ENCODE measurements at regions not wholly inside any gene's neighbourhood (a gene's known extent, or its start where the extent isn't known, plus 50 kb on each side); places are given as distances from the start of the nearest gene placed in this dataset.

DNA sequence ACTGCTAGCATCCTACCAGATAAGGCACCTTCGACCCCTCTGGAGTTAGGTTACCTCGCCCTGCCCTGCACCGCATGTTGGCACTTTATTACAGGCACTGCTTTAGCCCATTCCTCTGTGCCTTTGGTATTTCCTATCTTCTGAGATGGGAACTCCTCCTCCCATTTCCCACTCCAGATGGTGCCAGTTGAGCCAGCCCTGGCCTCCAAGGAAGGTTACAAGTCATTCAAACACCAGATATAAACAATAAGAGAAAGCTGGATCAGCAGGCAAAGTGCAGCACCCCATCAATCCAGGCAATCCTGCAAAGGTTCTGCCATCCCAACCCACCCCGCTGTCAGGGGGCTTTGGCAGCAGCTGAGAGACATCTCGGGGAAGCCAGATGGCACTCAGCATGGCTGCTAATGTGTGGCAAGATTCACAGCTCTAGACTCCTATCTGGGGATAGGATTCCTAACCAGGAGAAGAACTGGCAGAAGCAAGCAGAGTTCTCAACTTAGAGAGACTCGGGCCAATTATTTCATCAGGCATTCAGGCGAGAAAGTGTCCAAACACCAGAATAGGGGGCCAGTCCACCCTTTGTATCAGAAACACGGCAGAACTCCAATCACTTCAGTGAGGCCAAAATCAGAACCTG is 113.0 kb downstream of the COPRS start:
- CTCF ChIA-PET (ENCODE audit: low intra/inter-chr PET ratio): no interaction called here
- H2AFZ ChIP-seq (ENCODE audit: low read depth, low read length): no peak overlapping the region

GRCh38 chr17:31744511-31744951 is 114.5 kb downstream of the COPRS start:
- in situ Hi-C loops (cut with MboI) (no loop called here), intact Hi-C loops (cut with micrococcal nuclease) (no loop called here)
- no TSS peak for BruUV-seq (replicated peaks)
- no peak overlapping the region for H3K4me2 ChIP-seq (ENCODE audit: insufficient read depth, low read length)
- no peaks in the 10 kb centered on the region for H3K9me3 ChIP-seq (replicated peaks; ENCODE audit: control insufficient read depth, insufficient read depth, low read depth, low read length)
- no peak overlapping the region for H3K4me3 ChIP-seq
- H4K20me1 ChIP-seq (replicated peaks; ENCODE audit: control insufficient read depth, insufficient read depth, low read length): no peaks in the 10 kb centered on the region; the same call in 1 of the 2 replicates
- H3K27ac ChIP-seq (ENCODE audit: extremely low read depth, low read depth, low read length): no peak overlapping the region
- no peak overlapping the region for H3K9ac ChIP-seq (ENCODE audit: insufficient read depth in 1 of 2, low read depth in 2 of 2, low read length in 2 of 2)
- H3K27me3 ChIP-seq (ENCODE audit: control insufficient read depth in 2 of 2, insufficient read depth in 2 of 2, low read length in 2 of 2): peaks cover 8 to 24% of the 10 kb centered on the region in 2 experiments; a peak in 4 of 5 replicates
- no peak overlapping the region for H2AFZ ChIP-seq (ENCODE audit: low read depth, low read length)
- no peaks in the 10 kb centered on the region for H3K9me1 ChIP-seq (ENCODE audit: control insufficient read depth, insufficient read depth, low read length)
- WGBS (ENCODE audit: insufficient coverage, low coverage, missing lambda C conversion rate): 0% methylated on average over 3 of the region's 3 CpGs
- ChIA-PET POLR2A (no interaction called here), CTCF (ENCODE audit: low intra/inter-chr PET ratio) (no interaction called here)
- H3K36me3 ChIP-seq (ENCODE audit: control insufficient read depth, insufficient read depth, low read length): no peaks in the 10 kb centered on the region
- no peaks in the 10 kb centered on the region for H3K4me1 ChIP-seq (replicated peaks in 1 of 2; ENCODE audit: control insufficient read depth in 2 of 2, insufficient read depth in 2 of 2, low read length in 2 of 2)
- H3K79me2 ChIP-seq (ENCODE audit: control insufficient read depth, insufficient read depth, low read length): no peaks in the 10 kb centered on the region
- DNase-seq (ENCODE audit: extremely low read depth in 1 of 4, low spot score in 3 of 4): no peak
- FAIRE-seq: no peak
- ATAC-seq: no peak
- TF ChIP-seq MAZ (CRISPR knock-in tag; conservative IDR thresholded peaks at IDR 0.05 in 1 of 2, IDR thresholded peaks at IDR 0.05 in 1 of 2) (no peak), REST (IDR thresholded peaks at IDR 0.05; ENCODE audit: borderline replicate concordance) (no peak), REST (CRISPR knock-in tag; IDR thresholded peaks at IDR 0.05; ENCODE audit: low read depth) (no peak), CREB5 (CRISPR knock-in tag; IDR thresholded peaks at IDR 0.05) (no peak)

More for the DNA sequence above, 113.0 kb downstream of the COPRS start:
- Histone ChIP-seq H3K9me1 (ENCODE audit: control insufficient read depth, insufficient read depth, low read length) (no peaks in the 10 kb centered on the region), H3K36me3 (ENCODE audit: control insufficient read depth, insufficient read depth, low read length) (no peaks in the 10 kb centered on the region), H4K20me1 (replicated peaks; ENCODE audit: control insufficient read depth, insufficient read depth, low read length) (no peaks in the 10 kb centered on the region; the same call in 1 of the 2 replicates), H3K79me2 (ENCODE audit: control insufficient read depth, insufficient read depth, low read length) (no peaks in the 10 kb centered on the region), H3K4me3 (no peak overlapping the region), H3K9ac (ENCODE audit: insufficient read depth in 1 of 2, low read depth in 2 of 2, low read length in 2 of 2) (no peak overlapping the region), H3K4me1 (replicated peaks in 1 of 2; ENCODE audit: control insufficient read depth in 2 of 2, insufficient read depth in 2 of 2, low read length in 2 of 2) (no peaks in the 10 kb centered on the region; a peak in 1 of 5 replicates), H3K27ac (ENCODE audit: extremely low read depth, low read depth, low read length) (no peak overlapping the region), H3K4me2 (ENCODE audit: insufficient read depth, low read length) (no peak overlapping the region), H3K9me3 (replicated peaks; ENCODE audit: control insufficient read depth, insufficient read depth, low read depth, low read length) (no peaks in the 10 kb centered on the region), H3K27me3 (ENCODE audit: control insufficient read depth in 2 of 2, insufficient read depth in 2 of 2, low read length in 2 of 2) (peaks cover 11 to 30% of the 10 kb centered on the region in 2 experiments; a peak in 4 of 5 replicates)
- no peak for FAIRE-seq
- no peak for TF ChIP-seq POLR3G (IDR thresholded peaks at IDR 0.05; ENCODE audit: extremely low read depth, insufficient read length, insufficient replicate concordance)
- POLR2A ChIA-PET: interaction anchor here (0.5 to 0.7 kb wide), 2 partner anchors 94 to 356 kb away, joined by 3 read pairs; no protein-coding TSS in a partner anchor
- in situ Hi-C loops (cut with MboI): no loop called here
- ATAC-seq: no peak
- 1% methylated on average over 8 of the region's 8 CpGs for WGBS (ENCODE audit: insufficient coverage, low coverage, missing lambda C conversion rate)
- DNase-seq (ENCODE audit: extremely low read depth in 1 of 4, low spot score in 3 of 4): no peak
- intact Hi-C loops (cut with micrococcal nuclease): no loop called here
- BruUV-seq (replicated peaks): no TSS peak
